Cardiac muscle cell (in vitro differentiated cells and primary cell): ENCODE measurements at regions not wholly inside any gene's neighbourhood (a gene's known extent, or its start where the extent isn't known, plus 50 kb on each side); places are given as distances from the start of the nearest gene placed in this dataset.
A peak's percentile ranks its signal among the peaks of the same experiment; 100 is the strongest.
"Not testable (repeated sequence)": the region's sequence is repeated elsewhere in the genome, so short reads cannot be mapped to it uniquely, and the experiment has no call there.

Experiments used
- DNase-seq, 2 donors: peaks; one replicate each; pipeline versions ENCODE4 v3.0.0 to v3.0.0-alpha.2; 2010 to 2017; ENCODE audit warnings: low read depth in 1 of 2, low spot score in 1 of 2
- H3K27ac ChIP-seq: fragments of 200-600 bp; sonication (generic); 2 replicates; pipeline ENCODE4 v1.5.1; 2016
- H3K27me3 ChIP-seq: fragments of 200-600 bp; sonication (generic); 2 replicates; pipeline ENCODE4 v1.6.0; 2016; ENCODE audit warnings: control low read depth
- H3K36me3 ChIP-seq: fragments of 200-600 bp; sonication (generic); 2 replicates; pipeline ENCODE4 v1.5.1; 2016; ENCODE audit warnings: control low read depth
- H3K4me1 ChIP-seq: fragments of 200-600 bp; sonication (generic); 2 replicates; pipeline ENCODE4 v1.8.1; 2017; ENCODE audit warnings: low read depth, mild to moderate bottlenecking, mixed run types
- H3K4me3 ChIP-seq: fragments of 200-600 bp; sonication (generic); 2 replicates; pipeline ENCODE4 v1.5.1; 2016; ENCODE audit warnings: mild to moderate bottlenecking
- H3K9me3 ChIP-seq: fragments of 200-600 bp; sonication (generic); 2 replicates; pipeline ENCODE4 v1.5.1; 2017; ENCODE audit warnings: low read depth, mild to moderate bottlenecking, control low read depth
- TF ChIP-seq, protein P1 (sequence below): IDR thresholded peaks from 2 replicates; pipeline ENCODE4 v1.5.1; 2012; ENCODE audit warnings: low read depth, mild to moderate bottlenecking, low read length

DNA sequence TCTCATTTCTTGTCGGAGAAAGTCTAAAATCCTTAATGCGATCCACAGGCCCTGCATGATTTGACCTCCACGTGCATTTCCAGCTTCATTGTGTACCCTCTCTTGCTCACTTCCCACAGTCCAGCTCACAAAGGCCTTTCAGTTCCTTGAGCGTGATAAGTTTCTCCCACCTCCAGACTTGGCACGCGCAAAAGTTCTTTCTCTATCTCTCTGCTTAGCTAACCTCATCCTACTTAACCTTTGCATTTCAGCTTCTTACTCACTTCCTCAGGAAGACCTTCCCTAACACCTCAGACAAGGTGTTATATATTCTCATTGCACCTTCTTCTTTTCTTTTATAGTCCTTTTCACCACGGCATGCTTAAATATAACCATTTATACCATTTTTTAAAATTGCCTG, 124.8 kb upstream of the XPO1 start:
- Histone ChIP-seq H3K27ac (no peak overlapping the region), H3K4me3 (no peak overlapping the region), H3K27me3 (no peaks in the 10 kb centered on the region), H3K36me3 (no peaks in the 10 kb centered on the region), H3K9me3 (no peaks in the 10 kb centered on the region), H3K4me1 (no peaks in the 10 kb centered on the region)
- no peak for DNase-seq
- TF ChIP-seq, protein P1, sequence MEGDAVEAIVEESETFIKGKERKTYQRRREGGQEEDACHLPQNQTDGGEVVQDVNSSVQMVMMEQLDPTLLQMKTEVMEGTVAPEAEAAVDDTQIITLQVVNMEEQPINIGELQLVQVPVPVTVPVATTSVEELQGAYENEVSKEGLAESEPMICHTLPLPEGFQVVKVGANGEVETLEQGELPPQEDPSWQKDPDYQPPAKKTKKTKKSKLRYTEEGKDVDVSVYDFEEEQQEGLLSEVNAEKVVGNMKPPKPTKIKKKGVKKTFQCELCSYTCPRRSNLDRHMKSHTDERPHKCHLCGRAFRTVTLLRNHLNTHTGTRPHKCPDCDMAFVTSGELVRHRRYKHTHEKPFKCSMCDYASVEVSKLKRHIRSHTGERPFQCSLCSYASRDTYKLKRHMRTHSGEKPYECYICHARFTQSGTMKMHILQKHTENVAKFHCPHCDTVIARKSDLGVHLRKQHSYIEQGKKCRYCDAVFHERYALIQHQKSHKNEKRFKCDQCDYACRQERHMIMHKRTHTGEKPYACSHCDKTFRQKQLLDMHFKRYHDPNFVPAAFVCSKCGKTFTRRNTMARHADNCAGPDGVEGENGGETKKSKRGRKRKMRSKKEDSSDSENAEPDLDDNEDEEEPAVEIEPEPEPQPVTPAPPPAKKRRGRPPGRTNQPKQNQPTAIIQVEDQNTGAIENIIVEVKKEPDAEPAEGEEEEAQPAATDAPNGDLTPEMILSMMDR, result no peak

DNA sequence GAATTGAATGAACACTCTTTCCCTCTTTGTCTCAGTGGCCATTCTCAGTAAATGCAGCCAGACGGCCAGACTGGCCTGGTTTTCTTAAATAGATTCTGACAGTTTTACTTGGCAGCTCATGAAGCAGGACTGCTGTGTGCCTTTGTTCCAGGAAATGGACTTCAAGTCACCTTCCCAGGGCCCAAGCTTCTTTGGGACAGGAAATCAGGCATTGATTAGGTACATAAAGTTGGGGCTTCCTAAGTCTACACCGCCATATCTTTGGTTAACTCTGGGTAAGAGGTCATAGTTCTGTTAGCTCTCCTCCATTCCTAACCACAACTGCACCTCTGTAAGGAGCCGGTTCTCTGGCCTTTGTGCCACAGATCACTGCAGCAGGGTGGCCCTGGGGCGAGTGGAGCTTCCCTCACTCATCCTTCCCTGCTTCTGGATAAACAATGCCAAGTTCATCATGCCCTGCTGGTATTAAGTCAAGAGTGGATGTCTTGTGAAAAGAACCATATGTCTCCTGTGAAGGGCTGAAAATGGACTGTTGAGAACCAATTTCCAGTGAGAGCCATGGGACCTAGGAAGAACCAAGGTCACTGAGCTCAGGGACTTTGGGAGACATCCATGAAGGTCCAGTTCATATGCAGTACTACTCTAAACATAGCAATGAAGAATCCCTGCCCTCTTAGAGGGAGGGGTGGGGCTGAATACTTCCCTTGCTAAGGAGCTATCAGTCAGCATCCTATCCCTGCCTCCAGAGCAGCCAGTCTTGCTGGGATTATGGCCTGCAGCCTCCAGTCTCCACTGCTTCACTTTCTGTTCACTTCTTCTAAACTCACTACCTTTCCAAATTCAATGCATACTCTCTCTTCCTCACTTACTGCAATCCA, 122.6 kb upstream of the XPO1 start:
- H3K27ac ChIP-seq, result no peak overlapping the region
- H3K36me3 ChIP-seq, result no peaks in the 10 kb centered on the region
- no peaks in the 10 kb centered on the region for H3K27me3 ChIP-seq
- no peak overlapping the region for H3K4me3 ChIP-seq
- DNase-seq, result peak; percentile 33 to 42
- H3K9me3 ChIP-seq, result no peaks in the 10 kb centered on the region
- no peaks in the 10 kb centered on the region for H3K4me1 ChIP-seq
- TF ChIP-seq, protein P1, result no peak

DNA sequence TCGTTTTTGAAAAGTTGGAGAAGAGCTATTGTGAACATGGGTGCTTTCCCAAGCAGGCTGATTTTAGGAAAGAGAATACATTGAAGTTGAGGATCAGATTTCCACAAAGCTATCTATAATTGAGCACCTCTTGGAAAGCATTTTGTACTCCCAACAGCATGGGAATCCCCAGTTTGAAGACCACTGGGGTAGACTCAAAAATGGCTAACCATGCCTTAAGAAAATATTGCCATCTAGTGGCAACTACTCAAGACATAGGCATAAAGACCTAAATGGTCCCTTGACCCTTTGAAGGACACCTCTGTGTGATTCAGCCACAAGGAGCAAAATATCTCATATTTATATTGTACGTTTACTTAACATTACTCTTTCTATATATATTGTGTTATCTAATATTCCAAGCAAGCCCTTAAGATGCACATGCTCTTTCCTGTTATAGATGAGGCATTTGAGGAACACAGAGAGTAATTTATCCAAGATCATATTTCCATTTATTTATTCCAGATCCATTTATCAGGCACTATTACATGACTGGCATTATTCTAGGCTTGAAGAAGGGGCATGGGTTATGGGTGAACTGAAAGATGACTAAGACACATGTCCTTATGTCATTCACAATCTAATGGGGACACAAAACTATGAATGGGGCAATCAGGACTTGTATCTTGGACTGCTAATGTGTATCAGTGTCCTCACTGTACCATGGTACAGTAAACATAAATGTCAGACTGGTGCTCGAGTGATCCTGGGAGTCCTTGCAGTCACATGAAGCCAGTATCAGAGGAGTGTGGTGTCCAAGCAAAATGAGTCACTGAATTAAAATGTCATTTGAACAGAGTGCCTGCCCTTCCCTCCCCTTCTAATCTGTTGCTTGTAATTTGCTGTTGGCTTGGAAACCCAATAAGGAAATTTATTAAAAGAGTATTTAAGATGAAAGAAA, 121.0 kb upstream of the XPO1 start:
- Histone ChIP-seq H3K4me1 (no peaks in the 10 kb centered on the region), H3K4me3 (no peak overlapping the region), H3K9me3 (no peaks in the 10 kb centered on the region), H3K27ac (no peak overlapping the region), H3K36me3 (no peaks in the 10 kb centered on the region), H3K27me3 (no peaks in the 10 kb centered on the region)
- DNase-seq, result peak; percentile 60 to 71
- TF ChIP-seq, protein P1, result peak; percentile 56

DNA sequence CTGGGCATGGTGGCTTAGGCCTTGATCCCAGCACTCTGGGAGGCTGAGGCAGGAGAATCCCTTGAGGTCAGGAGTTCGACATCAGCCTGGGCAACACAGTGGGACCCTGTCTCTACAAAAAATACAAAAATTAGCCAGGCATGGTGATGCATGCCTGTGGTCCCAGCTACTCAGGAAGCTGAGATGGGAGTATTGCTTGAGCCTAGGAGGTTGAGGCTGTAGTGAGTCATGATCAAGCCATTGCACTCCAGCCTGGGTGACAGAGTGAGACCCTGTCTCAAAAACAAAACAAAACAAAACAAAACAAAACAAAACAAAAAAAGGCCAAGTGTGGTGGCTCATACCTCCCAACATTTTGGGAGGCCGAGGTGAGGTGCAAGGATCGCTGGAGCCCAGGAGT, 111.8 kb upstream of the XPO1 start:
- H3K4me1 ChIP-seq, DNase-seq, H3K36me3 ChIP-seq, H3K9me3 ChIP-seq, H3K27me3 ChIP-seq, H3K27ac ChIP-seq, H3K4me3 ChIP-seq: not testable (repeated sequence)

DNA sequence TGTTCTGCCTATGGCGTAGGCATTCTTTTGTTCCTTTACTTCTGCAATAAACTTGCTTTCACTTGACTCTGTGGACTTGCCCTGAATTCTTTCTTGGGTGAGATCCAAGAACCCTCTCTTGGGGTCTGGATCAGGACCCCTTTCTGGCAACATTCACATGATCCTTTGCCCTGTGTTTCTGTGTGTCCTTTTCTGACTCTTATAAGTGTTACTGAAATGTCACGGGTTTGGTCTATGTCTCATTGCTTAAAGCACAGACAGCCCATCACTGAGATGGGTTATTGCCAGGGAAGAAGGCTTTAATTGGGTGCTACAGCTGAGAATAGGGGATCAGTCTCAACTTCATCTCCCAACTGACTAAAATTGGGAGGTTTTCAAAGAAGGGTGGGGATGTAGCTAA, 110.9 kb upstream of the XPO1 start:
- TF ChIP-seq, protein P1, result no peak

More for the DNA sequence above, 110.9 kb upstream of the XPO1 start:
- Histone ChIP-seq H3K27ac (no peak overlapping the region), H3K27me3 (no peaks in the 10 kb centered on the region), H3K4me3 (no peak overlapping the region), H3K4me1 (no peaks in the 10 kb centered on the region), H3K36me3 (no peaks in the 10 kb centered on the region), H3K9me3 (no peaks in the 10 kb centered on the region)
- DNase-seq, result no peak
